GM13976 (cell line): ENCODE measurements at regions not wholly inside any gene's neighbourhood (a gene's known extent, or its start where the extent isn't known, plus 50 kb on each side); places are given as distances from the start of the nearest gene placed in this dataset.

Experiments used
- DNase-seq: peaks from one replicate; pipeline ENCODE4 v3.0.0; 2012; ENCODE audit warnings: low spot score
- in situ Hi-C: fragments of 300-500 bp; cut with MboI; formaldehyde crosslinking; loops from one replicate; pipeline ENCODE4 v1.12.0; 2022; ENCODE audit warnings: low sequenced_read_pairs, mixed read lengths, inconsistent platforms; ENCODE audit not compliant: unreplicated experiment
- TF ChIP-seq, protein P1 (sequence below): IDR thresholded peaks from 2 replicates; pipeline ENCODE4 v1.5.1; 2012; ENCODE audit warnings: borderline replicate concordance, mild to moderate bottlenecking; ENCODE audit not compliant: insufficient read depth; ENCODE audit errors: extremely low read depth, missing control alignments, control extremely low read depth

DNA sequence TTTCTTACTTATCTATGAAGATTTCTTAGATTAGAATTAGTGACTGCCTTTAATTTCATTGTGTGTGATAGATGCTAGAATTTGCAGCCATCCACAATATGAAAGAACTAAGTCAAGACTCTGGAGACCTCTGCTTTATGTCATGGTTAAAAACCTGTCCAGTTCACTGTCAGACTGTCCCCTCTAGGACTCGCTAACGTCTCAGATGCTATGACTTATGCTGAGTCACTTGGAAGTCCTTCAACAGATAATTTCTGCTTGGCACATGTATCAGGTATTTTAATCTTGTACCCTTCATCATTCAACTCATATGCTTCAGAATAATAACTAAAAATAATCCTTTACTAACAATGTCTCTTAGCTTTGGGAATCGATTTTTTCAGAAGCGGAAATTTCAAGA is 230.5 kb upstream of the DMAC1 start:
- in situ Hi-C loops = no loop called here
- DNase-seq = no peak
- TF ChIP-seq, protein P1, sequence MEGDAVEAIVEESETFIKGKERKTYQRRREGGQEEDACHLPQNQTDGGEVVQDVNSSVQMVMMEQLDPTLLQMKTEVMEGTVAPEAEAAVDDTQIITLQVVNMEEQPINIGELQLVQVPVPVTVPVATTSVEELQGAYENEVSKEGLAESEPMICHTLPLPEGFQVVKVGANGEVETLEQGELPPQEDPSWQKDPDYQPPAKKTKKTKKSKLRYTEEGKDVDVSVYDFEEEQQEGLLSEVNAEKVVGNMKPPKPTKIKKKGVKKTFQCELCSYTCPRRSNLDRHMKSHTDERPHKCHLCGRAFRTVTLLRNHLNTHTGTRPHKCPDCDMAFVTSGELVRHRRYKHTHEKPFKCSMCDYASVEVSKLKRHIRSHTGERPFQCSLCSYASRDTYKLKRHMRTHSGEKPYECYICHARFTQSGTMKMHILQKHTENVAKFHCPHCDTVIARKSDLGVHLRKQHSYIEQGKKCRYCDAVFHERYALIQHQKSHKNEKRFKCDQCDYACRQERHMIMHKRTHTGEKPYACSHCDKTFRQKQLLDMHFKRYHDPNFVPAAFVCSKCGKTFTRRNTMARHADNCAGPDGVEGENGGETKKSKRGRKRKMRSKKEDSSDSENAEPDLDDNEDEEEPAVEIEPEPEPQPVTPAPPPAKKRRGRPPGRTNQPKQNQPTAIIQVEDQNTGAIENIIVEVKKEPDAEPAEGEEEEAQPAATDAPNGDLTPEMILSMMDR = no peak

DNA sequence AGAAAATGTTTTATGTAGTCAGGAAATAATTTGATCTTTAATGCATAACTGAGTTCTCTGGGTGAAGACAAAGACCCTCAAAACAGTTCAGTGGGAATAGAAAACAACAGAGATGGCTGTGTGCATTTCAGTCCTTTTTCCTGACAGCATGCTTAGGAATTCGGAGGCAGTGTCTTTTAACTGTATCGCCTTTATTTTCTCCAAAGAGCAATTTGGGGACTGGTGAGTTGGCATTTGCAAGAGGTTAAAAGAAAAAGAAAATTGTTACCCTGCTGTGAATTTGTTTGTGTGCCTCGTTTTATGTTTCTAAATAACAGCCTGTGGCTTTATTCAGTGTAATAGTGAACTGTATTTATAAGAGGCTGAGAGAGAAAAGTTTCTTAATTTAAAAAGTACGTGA is 227.8 kb upstream of the DMAC1 start:
- TF ChIP-seq, protein P1 = no peak
- DNase-seq = no peak
- in situ Hi-C loops = no loop called here

DNA sequence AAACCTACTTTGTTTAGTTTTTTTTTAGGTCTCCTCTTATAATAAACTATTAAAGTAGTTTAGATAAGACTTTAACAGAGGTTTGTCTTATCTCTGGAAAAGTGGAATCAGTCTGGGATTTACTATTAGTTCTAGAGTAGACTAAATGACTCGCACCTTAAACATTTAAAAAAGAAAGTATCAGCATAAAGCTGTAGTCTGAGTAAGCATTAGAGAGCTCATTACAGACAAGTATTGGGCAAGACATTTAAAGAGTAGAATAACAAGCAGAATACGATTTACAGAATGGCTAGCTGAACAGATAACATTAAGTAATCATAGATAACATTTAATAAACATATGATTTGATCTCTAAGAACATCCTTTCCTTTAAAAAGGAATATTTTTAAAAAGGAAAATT is 226.0 kb upstream of the DMAC1 start:
- in situ Hi-C loops = no loop called here
- no peak for DNase-seq
- TF ChIP-seq, protein P1 = no peak

DNA sequence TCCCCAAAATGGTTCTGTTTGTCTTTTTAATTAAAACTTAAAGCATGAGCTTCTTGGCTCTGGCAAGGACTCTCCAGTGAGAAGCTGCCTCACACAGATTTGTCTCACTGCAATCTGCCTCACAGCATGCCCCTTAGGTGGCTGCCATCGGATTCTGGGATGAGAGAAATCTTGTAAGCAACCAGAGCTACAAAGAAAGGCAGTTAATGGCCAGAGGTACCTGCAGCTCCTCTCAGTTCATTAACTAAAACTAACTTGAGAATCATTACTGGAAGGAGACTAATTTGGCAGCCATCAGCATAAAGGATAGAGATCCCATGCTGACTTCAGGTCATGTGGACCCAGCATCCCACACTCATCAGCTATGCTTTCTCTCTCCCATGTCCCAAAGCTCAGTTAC is 220.6 kb upstream of the DMAC1 start:
- TF ChIP-seq, protein P1 = no peak
- in situ Hi-C loops = no loop called here
- DNase-seq = no peak

DNA sequence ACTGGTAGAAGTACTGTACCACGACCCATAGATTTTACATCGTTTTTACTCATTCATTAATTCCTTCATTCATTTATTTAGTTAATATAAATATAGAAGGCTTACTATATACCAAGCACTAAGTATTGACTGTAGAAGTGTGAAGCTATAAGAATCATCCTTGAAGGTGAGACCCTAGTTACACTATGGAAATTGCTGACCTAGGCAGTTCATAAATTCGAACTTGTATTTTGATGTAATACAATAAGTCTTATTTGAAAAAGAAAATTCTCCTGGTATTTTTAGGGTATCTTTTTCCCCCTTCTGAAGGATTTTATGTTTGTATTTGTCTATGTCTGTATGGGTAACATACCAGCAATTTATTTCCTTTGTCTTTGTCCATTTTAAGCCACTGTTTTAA is 220.1 kb upstream of the DMAC1 start:
- TF ChIP-seq, protein P1 = no peak
- no peak for DNase-seq

DNA sequence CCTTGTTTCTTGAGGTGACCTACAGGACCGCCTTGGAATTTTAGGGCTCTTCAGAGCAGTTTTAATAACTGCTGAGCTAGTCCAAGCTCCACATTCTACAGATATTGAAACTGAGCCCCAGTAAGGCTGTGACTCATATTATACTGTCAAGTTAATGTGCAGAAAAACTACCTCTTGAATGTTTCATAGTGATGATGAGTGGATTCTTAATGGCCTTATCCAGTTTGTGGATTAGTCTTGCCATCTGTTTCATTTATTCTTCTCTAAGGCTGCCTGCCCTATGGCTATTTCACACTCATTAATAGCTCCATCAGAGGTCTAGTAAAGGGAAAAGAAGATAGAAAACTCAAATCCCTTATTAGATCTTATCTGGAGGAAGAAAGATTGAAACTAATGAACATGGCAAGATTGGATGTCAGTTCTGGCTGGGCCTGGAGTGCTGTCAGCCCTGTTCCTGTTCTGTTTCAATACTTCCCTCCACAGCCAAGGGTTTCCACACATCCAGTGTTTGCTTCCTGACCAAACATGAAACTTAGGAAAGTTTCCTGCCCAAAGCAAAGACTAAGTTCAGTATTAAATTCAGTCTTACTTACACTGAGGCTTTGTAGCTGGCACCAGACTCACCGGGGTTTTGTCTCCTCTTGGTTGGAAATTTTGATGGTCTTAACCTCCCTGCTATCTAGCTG is 215.6 kb upstream of the DMAC1 start:
- no peak for DNase-seq
- in situ Hi-C loops = no loop called here
- TF ChIP-seq, protein P1 = no peak

More for the DNA sequence above, 220.1 kb upstream of the DMAC1 start:
- in situ Hi-C loops = no loop called here

DNA sequence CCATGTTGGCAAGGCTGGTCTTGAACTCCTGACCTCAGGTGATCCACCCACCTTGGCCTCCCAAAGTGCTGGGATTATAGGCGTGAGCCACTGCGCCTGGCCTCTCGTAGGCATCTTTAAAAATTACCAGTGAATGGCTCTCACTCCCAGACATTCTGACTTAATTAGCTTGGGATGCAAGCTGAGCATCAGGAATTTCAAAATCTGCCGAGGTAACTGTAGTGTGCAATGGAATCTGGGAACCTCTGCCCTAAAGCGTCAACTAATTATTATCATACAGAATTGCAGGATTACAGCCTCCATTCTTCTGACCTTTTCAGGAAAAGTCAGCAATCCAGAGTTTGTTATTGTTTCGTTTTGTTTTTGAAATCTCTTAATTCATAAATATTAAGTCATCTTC is 213.4 kb upstream of the DMAC1 start:
- no peak for DNase-seq
- TF ChIP-seq, protein P1 = no peak
- in situ Hi-C loops = no loop called here
